ENCODE measurements at regions not wholly inside any gene's neighbourhood (a gene's known extent, or its start where the extent isn't known, plus 50 kb on each side); places are given as distances from the start of the nearest gene placed in this dataset.

DNA sequence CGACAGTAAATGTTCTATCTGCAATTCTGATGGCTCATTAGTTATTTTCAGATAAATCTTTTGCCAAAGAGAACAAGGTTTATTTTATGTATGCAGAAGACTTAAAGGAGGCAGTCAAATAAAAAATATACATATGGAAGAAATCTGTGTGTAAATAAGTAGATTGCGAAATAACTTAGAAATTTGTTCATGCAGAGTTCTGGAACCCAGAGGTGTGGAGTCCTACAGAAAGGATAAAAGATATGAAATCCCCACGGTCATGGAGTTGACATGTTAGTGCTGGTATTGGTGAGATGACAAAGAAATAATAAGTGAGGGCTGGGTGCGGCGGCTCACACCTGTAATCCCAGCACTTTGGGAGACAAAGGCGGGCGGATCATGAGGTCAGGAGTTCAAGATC, 111.2 kb upstream of the CFAP20DC start:
- H3K4me3 Mint-ChIP-seq = no peak overlapping the region
- H3K4me1 Mint-ChIP-seq = no peaks in the 10 kb centered on the region
- DNase-seq (ENCODE audit: low spot score in 2 of 2) = no peak
- H3K36me3 Mint-ChIP-seq = no peaks in the 10 kb centered on the region
- no peak overlapping the region for H3K27ac Mint-ChIP-seq
- H3K9me3 Mint-ChIP-seq = no peaks in the 10 kb centered on the region
- ATAC-seq = no peak

DNA sequence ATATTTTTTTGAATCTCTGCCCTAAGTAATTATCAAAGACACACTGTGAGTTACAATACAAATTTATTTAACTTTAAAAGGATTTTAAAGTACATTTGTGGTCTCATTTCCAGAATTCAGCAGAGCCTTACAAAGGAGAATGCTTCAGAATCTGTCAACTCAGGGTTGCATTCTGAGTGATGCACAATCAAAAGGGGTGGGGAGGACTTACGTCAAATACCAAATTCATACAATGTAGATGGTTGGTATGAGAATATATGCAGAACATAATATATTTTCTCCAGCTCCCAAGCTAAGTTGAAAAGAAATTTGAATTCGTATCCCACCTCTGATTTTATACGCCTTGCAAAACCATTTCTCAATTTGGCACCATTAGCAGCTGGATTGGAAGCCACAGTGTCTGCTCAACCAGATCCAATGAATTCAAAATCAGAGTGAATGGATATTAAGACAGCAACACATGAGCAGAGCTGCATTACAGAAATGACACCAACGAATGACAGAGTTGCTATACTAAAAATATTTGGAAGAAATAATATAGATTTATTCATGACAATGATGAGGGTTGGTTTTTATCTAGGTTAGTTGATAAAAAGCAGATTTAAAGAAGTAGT, 110.4 kb upstream of the CFAP20DC start:
- H3K4me1 Mint-ChIP-seq = no peaks in the 10 kb centered on the region
- ATAC-seq (no peak), DNase-seq (ENCODE audit: low spot score in 2 of 2) (no peak)
- H3K4me3 Mint-ChIP-seq = no peak overlapping the region
- H3K36me3 Mint-ChIP-seq = no peaks in the 10 kb centered on the region
- H3K27ac Mint-ChIP-seq = no peak overlapping the region
- H3K9me3 Mint-ChIP-seq = no peaks in the 10 kb centered on the region

- ATAC-seq = no peak
- Mint-ChIP-seq H3K9me3 (peaks cover 10% of the 10 kb centered on the region), H3K36me3 (no peaks in the 10 kb centered on the region), H3K27ac (no peak overlapping the region), H3K4me1 (no peaks in the 10 kb centered on the region), H3K4me3 (no peak overlapping the region)
- no peak for DNase-seq (ENCODE audit: low spot score in 2 of 2)
These were observed 103.8 kb upstream of the CFAP20DC start for GRCh38 chr3:59153648-59154047.

- H3K4me3 Mint-ChIP-seq = no peak overlapping the region
- no peak for ATAC-seq
- H3K9me3 Mint-ChIP-seq = peaks cover 11% of the 10 kb centered on the region
- no peaks in the 10 kb centered on the region for H3K4me1 Mint-ChIP-seq
- no peaks in the 10 kb centered on the region for H3K36me3 Mint-ChIP-seq
- no peak for DNase-seq (ENCODE audit: low spot score in 2 of 2)
- H3K27ac Mint-ChIP-seq = no peak overlapping the region
These were observed 103.1 kb upstream of the CFAP20DC start for GRCh38 chr3:59152943-59153342.

GRCh38 chr3:59150039-59150438, 100.2 kb upstream of the CFAP20DC start:
- Mint-ChIP-seq H3K27ac (no peak overlapping the region), H3K4me1 (no peaks in the 10 kb centered on the region), H3K36me3 (no peaks in the 10 kb centered on the region), H3K9me3 (peaks cover 16% of the 10 kb centered on the region), H3K4me3 (no peak overlapping the region)
- ATAC-seq (no peak), DNase-seq (ENCODE audit: low spot score in 2 of 2) (no peak)

- no peak overlapping the region for H3K27ac Mint-ChIP-seq
- H3K9me3 Mint-ChIP-seq = peaks cover 16% of the 10 kb centered on the region
- no peaks in the 10 kb centered on the region for H3K36me3 Mint-ChIP-seq
- DNase-seq (ENCODE audit: low spot score in 2 of 2) (no peak), ATAC-seq (no peak)
- no peak overlapping the region for H3K4me3 Mint-ChIP-seq
- no peaks in the 10 kb centered on the region for H3K4me1 Mint-ChIP-seq
These were observed 99.3 kb upstream of the CFAP20DC start for GRCh38 chr3:59149166-59149565.

DNA sequence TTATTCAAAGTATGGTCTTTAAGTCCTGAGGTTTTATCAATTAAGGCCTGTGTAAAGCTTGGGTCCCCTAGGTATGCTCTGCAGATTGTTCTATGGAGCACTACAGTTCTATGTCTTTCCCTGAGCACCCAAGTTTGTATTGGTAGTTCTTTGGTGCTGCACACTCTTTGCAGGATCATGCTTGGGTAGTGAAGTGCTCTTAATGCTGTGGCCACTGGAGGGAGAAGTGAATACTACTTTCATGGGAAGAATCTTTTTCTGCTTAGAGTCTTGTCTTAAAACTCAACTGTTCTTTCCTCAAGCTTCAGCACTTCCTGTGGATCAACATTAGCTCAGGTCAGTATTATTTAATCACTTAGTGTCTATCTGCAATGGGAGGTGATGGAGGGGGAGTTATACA, 93.6 kb upstream of the CFAP20DC start:
- no peak for ATAC-seq
- no peak overlapping the region for H3K4me3 Mint-ChIP-seq
- H3K36me3 Mint-ChIP-seq = no peaks in the 10 kb centered on the region
- H3K4me1 Mint-ChIP-seq = no peaks in the 10 kb centered on the region
- no peak for DNase-seq (ENCODE audit: low spot score in 2 of 2)
- peaks cover 6% of the 10 kb centered on the region for H3K9me3 Mint-ChIP-seq
- no peak overlapping the region for H3K27ac Mint-ChIP-seq

- peaks cover 3% of the 10 kb centered on the region for H3K9me3 Mint-ChIP-seq
- no peak overlapping the region for H3K27ac Mint-ChIP-seq
- H3K4me1 Mint-ChIP-seq = no peaks in the 10 kb centered on the region
- ATAC-seq = no peak
- DNase-seq (ENCODE audit: low spot score in 2 of 2) = no peak
- H3K4me3 Mint-ChIP-seq = no peak overlapping the region
- H3K36me3 Mint-ChIP-seq = no peaks in the 10 kb centered on the region
These were observed 92.7 kb upstream of the CFAP20DC start for GRCh38 chr3:59142556-59142955.

DNA sequence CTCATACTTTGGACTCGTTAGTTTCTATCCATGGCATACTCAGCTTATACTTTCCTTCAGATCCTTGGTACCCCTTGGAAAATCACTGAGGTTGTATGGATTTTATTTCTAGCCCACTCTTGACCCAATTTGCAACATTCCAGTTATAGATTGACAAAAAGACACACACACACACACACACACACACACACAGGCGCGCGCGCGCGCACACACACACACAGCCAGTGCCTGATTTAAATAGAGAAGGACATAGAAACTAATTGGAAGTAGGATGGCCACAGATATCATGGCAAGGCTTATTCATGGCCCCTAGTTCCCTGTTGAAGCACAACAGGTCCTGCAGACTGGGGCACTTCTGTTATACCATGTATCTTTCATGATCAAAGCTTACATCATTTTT, 89.1 kb upstream of the CFAP20DC start:
- H3K36me3 Mint-ChIP-seq = no peaks in the 10 kb centered on the region
- no peak overlapping the region for H3K27ac Mint-ChIP-seq
- H3K4me1 Mint-ChIP-seq = no peaks in the 10 kb centered on the region
- H3K9me3 Mint-ChIP-seq = no peaks in the 10 kb centered on the region
- ATAC-seq (no peak), DNase-seq (ENCODE audit: low spot score in 2 of 2) (no peak)
- H3K4me3 Mint-ChIP-seq = no peak overlapping the region

DNA sequence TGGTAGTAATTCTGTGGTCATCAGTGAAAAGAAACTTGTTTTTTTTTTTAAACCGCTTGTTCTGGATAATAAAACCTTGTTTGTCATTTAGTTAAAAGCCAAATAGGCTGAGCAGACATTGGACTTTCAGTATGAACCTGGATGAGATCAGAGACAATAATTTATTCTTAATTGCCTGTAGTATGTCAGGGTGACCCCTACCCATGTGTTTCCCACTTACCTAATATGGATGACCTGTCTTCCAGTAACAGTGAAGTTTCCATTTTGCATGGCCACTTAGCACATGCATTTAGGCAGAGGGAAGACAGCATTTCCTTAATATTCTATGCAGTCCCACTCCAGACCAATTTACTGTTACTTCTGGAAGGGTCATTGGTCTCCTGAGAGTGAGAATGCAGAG, 87.6 kb upstream of the CFAP20DC start:
- Mint-ChIP-seq H3K4me3 (no peak overlapping the region), H3K36me3 (no peaks in the 10 kb centered on the region), H3K27ac (no peak overlapping the region), H3K9me3 (no peaks in the 10 kb centered on the region), H3K4me1 (no peaks in the 10 kb centered on the region)
- ATAC-seq = no peak
- DNase-seq (ENCODE audit: low spot score in 2 of 2) = no peak

DNA sequence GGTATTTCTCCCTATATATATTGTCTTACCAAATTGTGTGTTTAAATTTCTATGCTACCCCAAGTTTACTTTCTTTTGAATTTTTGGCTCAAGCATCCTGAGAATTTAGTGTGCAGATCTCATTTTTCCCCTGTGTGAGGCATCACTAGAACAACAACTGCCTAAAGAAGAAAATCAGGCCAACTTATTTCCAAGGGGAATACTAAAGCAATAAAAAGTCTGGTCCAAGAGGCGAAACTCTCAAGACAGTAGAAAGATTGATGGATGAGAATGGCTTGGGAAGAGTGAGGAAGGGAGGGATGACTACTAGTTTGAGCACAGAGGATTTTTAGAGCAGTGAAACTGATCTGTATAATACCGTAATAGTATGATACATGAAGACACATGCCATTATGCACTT, 86.3 kb upstream of the CFAP20DC start:
- DNase-seq (ENCODE audit: low spot score in 2 of 2) (no peak), ATAC-seq (no peak)
- Mint-ChIP-seq H3K9me3 (no peaks in the 10 kb centered on the region), H3K4me3 (no peak overlapping the region), H3K36me3 (no peaks in the 10 kb centered on the region), H3K27ac (no peak overlapping the region), H3K4me1 (no peaks in the 10 kb centered on the region)

DNA sequence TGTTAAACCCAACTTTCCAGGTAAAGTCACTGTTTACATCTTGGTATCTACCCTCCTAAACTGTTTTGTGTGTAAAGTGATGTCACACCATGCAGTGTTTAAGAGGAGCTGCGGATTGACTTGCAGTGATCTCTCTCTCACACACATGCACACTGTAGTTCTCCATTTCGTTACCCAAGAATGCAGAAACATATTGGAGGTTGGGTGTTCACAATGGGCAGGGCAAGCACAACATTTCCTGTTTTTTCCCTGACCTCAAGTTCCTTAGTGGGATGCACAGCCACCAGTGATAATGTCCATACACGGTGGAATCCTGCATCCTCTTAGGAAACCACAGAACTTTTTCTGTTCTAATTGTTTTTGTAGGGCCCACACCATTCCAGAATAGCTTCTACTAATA, 85.3 kb upstream of the CFAP20DC start:
- no peak for ATAC-seq
- no peak overlapping the region for H3K27ac Mint-ChIP-seq
- H3K4me3 Mint-ChIP-seq = no peak overlapping the region
- no peaks in the 10 kb centered on the region for H3K4me1 Mint-ChIP-seq
- H3K36me3 Mint-ChIP-seq = no peaks in the 10 kb centered on the region
- no peak for DNase-seq (ENCODE audit: low spot score in 2 of 2)
- no peaks in the 10 kb centered on the region for H3K9me3 Mint-ChIP-seq

GRCh38 chr3:59133311-59133710, 83.5 kb upstream of the CFAP20DC start:
- no peaks in the 10 kb centered on the region for H3K4me1 Mint-ChIP-seq
- no peak for DNase-seq (ENCODE audit: low spot score in 2 of 2)
- ATAC-seq = no peak
- H3K4me3 Mint-ChIP-seq = no peak overlapping the region
- no peak overlapping the region for H3K27ac Mint-ChIP-seq
- no peaks in the 10 kb centered on the region for H3K36me3 Mint-ChIP-seq
- no peaks in the 10 kb centered on the region for H3K9me3 Mint-ChIP-seq

DNA sequence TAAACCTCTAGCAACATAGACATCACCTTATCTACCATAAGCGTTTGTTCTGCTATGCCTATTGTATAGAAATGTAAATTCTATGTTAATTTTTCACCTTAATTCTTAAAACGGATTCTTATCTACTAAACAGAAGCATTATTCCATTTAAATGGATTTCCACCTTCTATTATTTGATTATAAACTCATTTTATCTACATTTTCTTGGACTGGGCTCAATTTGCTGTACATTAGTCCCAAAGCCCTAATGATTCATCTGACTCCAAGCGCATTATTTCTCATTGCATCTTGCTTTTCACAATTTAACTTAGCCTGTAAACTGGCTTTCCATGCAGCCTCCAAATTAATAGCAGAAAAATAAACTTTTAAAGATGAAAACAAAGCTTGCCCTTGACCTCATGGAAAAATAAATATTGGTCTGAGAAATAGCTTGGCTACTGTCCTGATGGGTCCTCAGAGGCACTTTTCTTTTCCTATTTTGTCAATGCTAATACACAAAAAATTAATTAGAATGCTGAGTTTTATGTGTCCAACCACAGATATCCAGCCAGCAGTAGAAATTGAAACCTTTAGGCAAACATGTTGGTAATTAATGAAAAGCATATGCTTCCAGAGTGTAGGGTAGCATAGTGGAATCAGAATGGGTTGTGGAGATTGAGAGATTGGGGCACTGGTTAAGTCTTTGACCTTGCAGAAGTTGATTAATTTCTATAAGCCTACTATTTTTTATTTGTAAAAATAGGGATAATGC, 81.4 kb upstream of the CFAP20DC start:
- no peaks in the 10 kb centered on the region for H3K4me1 Mint-ChIP-seq
- H3K4me3 Mint-ChIP-seq = no peak overlapping the region
- no peak for ATAC-seq
- H3K36me3 Mint-ChIP-seq = no peaks in the 10 kb centered on the region
- H3K27ac Mint-ChIP-seq = no peak overlapping the region
- H3K9me3 Mint-ChIP-seq = no peaks in the 10 kb centered on the region
- no peak for DNase-seq (ENCODE audit: low spot score in 2 of 2)

GRCh38 chr3:59128685-59129084, 78.9 kb upstream of the CFAP20DC start:
- H3K9me3 Mint-ChIP-seq = no peaks in the 10 kb centered on the region
- DNase-seq (ENCODE audit: low spot score in 2 of 2) (no peak), ATAC-seq (no peak)
- H3K4me1 Mint-ChIP-seq = no peaks in the 10 kb centered on the region
- H3K36me3 Mint-ChIP-seq = no peaks in the 10 kb centered on the region
- H3K4me3 Mint-ChIP-seq = no peak overlapping the region
- no peak overlapping the region for H3K27ac Mint-ChIP-seq

DNA sequence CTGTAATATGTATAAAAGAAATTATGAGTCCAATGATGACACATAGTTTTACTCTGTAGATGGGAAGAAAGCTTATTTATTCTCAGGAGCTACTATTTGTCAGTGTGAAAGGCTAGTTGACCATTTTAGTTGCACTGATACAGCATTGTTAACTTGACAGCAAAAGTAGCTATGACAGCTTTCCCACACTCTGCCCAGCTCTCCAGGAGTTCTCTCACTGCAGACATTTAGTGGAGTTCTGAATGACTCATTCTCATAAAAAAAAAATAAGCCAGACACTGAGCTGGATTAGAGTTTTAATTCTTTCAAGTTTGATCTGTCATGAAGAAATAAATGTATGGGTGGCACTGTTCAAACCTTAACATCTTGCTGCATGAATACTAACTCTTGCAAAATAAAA, 77.2 kb upstream of the CFAP20DC start:
- H3K4me1 Mint-ChIP-seq = no peaks in the 10 kb centered on the region
- no peak for ATAC-seq
- no peaks in the 10 kb centered on the region for H3K9me3 Mint-ChIP-seq
- H3K4me3 Mint-ChIP-seq = no peak overlapping the region
- H3K27ac Mint-ChIP-seq = no peak overlapping the region
- no peaks in the 10 kb centered on the region for H3K36me3 Mint-ChIP-seq
- no peak for DNase-seq (ENCODE audit: low spot score in 2 of 2)
